GM18517 (cell line): ENCODE measurements at regions not wholly inside any gene's neighbourhood (a gene's known extent, or its start where the extent isn't known, plus 50 kb on each side); places are given as distances from the start of the nearest gene placed in this dataset.
"Not testable (repeated sequence)": the region's sequence is repeated elsewhere in the genome, so short reads cannot be mapped to it uniquely, and the experiment has no call there.

ENCODE experiments used
- ATAC-seq: cut with Tn5 transposase; IDR thresholded peaks from one replicate; pipeline ENCODE4 v1.9.1; 2021; ENCODE audit warnings: mild to moderate bottlenecking, moderate library complexity; ENCODE audit not compliant: unreplicated experiment

DNA sequence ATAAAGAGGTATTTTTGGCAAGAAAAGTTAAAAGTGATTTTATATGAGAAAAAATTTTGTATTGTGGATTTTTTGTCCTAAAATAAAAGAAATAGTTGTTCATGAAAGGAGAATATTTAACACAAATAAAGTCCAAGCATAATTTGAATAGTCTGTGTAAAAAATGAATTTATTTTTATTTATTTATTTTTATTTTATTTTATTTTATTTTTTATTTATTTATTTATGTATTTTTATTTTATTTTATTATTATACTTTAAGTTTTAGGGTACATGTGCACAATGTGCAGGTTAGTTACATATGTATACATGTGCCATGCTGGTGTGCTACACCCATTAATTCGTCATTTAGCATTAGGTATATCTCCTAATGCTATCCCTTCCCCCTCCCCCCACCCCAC is 948.9 kb upstream of the ADGRB3 start:
- not testable (repeated sequence) for ATAC-seq

DNA sequence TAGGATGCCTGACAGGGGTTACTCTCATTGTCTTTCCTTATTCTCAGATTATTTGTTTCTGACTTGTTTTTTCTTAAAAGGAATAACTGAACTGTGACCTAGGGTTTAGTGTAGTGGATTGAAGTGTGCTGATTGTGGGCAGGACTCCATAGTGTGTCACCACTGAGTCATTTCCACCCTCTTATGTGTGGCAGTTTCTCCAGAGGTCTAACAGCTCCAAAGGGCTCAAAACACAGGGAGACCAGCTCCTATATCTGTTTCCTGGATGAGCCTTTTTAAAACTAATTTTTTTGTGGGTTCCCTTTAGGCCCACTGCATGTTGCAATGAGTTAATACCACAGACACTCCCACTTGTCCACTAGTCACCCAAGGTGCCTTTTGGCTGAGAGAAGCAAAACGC is 951.1 kb upstream of the ADGRB3 start:
- ATAC-seq: no peak

DNA sequence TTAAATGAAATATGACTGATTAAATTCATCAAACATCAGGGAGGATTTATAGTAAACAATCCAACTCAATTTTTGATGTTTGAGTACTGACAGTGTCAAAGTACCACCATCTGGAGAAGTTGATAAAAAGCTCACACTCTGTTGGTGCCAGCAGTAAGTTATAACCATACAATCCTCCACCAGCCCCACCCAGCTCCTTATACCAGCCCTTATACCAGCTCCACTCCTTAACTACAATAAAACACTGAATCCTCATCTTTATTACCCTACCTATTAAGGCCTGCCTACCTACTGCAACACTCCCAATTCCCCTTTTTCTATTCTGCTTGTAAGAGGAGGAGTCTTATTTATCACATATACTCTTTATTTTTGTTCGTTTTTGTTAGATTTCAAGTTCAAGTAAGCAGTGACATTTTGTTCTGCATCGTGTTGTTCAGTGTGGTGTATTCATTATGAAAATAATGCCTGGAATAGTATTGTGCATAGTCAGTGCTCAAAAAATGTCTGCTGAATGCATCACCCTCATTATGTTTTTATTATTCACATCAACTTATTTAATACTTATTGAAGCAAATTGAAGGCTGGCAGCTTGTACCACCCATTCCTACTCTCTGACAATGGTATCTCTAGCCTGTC is 954.7 kb upstream of the ADGRB3 start:
- ATAC-seq: no peak

DNA sequence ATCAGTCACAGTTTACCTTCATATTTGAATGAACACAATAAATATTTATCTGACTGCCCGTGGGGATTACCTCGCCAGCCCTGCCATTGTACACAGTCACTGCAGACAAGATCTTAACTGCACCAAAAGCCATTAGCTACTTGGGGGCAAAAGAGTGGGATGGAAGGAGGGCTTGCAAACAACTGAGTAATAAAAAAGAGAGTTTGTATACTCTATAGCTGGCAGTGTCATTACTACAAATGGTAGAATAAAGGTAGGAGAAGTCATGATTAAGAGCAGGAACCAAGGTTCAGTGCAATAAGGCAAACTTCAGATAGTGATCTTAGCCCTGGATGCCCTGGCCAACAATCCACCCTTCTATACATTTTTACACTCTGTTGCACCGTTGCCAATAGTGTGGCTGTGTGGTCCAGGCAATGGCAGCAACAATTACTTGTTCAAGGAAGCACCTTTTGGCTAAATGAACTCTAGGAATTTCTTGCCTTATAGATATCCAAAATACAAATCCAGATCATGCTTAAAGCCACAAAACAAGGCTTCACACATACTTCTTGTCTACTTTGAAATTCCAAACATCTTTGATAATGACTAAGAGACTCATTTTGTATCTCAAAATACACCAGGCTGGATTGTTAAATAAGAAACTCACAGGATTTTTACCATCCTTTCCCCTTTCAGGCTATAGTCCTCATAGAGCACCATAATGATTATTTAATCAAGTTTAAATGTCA is 955.4 kb upstream of the ADGRB3 start:
- no peak for ATAC-seq

DNA sequence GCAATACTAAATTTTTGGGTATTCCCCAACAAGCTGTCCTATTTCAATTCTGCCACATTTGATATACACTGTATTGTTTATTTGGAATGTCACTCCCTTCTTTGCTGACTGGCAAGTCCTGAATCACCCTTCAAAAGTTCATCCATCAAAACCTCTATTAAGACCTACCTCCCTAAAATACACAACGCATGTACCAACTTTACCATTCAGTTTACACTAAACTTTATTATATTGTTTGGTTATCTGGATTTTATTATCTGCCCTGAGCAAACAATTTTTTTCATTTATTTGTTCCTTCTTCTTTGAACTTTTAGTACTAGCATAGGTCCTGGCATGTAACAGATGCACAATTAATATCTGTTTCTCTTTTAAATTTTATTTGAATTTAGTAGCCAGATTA is 958.2 kb upstream of the ADGRB3 start:
- ATAC-seq: no peak

DNA sequence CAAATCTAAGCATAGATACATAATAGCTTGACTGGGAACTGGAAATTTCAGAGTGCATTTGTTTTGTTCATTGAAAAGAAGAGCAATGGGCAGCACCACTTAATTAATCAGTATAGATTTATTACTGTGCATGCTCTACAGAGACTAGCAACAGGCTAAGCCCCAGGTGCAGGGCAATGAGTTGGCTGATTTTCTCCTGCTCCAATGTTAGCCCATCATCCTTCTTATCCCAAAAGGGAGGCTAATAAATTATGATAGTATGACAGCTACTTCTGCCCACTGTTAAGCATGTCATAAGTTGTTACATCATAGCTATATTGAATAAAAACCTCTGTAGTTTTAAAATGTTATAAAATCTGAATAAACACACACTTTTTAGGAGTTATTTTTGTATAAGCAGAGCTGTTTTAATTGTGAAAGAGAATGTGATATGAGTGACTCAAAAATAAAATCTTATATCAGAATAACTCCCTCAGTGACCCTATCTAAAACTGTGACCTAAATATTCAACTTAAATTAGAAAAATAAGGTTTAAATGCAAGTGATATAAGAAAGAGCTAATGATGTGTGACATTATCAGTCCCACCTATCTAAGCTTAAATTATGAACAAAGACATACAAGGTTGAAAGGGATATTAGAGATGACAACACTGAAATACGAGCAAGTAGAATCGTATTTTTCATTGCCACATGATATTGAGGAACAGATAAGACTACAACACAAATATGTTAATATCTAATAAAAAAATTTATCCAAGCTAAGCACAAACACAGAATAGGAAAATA is 967.3 kb upstream of the ADGRB3 start:
- ATAC-seq: no peak

- no peak for ATAC-seq
These were observed 968.7 kb upstream of the ADGRB3 start for GRCh38 chr6:67666177-67666964.

- ATAC-seq: no peak
These were observed 970.1 kb upstream of the ADGRB3 start for GRCh38 chr6:67664942-67665341.

- ATAC-seq: no peak
These were observed 971.8 kb upstream of the ADGRB3 start for GRCh38 chr6:67663105-67663895.

DNA sequence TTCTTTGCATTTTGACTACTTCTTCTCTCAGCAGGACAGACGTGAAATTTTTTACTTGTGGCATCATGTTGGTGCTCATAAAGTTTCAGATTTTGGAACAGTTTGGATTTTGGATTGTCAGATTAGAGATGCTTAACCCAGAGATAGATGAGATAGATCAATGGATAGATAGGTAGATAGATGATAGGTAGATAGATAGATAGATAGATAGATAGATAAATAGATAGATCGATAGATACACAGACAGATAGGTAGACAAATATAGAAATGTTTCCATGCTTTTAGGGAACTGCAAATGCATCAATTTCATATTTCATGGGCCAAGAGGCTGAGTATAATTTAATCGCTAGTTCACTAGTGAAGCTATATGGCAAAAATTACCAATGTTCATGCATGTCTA is 981.5 kb upstream of the ADGRB3 start:
- ATAC-seq: no peak

- no peak for ATAC-seq
These were observed 988.5 kb upstream of the ADGRB3 start for GRCh38 chr6:67646550-67646949.

DNA sequence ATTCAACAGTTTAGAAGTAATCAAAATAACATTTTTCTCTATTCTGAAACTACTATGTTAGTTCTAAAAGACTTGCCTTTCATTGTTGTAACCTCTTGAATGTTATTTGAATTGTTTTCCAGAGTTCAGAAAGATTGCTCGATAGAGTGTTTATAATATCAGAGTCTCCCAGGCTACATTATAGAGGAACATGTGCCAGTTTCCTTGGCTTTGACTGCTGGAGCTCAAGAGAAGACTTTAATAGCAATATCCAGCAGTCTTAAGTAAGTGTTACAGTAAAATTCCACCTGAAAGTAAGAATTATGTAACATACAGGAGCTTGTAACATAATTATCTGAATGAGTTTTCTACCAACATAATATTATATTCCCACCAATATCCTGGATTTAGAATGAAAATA is 991.8 kb upstream of the ADGRB3 start:
- ATAC-seq: no peak

- no peak for ATAC-seq
These were observed 992.5 kb upstream of the ADGRB3 start for GRCh38 chr6:67642582-67642981.

- no peak for ATAC-seq
These were observed 994.6 kb upstream of the ADGRB3 start for GRCh38 chr6:67640484-67640883.

DNA sequence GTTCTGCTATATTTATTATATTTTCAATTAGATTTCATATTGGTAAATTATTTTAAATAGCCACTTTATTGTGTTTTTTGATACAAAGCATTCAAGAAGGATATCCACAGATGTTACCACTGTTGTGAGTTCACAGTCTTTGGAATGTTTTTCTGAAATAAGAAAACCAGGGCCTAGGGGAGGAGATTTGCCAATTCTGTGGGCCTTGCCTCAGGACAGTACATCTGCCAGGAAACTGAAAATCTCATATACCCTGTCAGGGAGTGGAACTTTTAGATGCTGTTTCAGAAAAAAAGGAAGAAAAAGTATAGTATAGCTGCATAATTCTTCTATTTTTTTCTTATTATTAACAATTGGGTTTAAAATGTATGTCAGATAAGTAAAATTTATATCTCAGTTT is 995.9 kb upstream of the ADGRB3 start:
- ATAC-seq: no peak

DNA sequence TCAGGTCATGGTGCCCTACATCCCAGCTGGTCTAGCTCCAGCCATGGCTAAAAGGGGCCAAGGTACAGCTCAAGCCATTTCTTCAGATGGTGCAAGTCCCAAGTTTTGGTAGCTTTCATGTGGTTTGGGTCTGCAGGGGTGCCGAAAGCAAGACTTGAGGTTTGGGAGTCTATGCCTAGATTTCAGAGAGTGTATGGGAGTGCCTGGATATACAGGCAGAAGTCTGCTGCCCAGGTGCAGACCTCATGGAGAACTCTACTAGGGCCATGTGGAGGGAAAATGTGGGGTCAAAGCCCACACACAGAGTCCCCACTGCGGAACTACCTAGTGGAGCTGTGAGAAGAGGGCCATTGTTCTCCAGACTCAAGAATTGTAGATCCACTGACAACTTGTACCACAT is 1000.9 kb upstream of the ADGRB3 start:
- ATAC-seq: no peak

DNA sequence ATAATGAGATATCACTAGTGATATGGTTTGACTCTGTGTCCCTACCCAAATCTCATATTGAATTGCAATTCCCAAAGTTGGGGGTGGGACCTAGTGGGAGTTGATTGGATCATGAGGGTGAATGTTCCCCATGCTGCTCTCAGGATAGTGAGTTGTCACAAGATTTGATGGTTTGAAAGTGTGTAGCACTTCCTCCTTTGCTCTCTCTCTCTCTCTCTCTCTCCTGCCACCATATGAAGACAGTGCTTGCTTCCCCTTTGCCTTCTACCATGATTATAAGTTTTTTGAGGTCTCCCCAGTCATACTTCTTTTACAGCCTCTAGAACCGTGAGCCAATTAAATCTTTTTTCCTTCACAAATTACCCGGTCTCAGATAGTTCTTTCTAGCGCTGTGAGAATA is 1002.0 kb upstream of the ADGRB3 start:
- no peak for ATAC-seq

- ATAC-seq: no peak
These were observed 1004.9 kb upstream of the ADGRB3 start for GRCh38 chr6:67630146-67630545.

DNA sequence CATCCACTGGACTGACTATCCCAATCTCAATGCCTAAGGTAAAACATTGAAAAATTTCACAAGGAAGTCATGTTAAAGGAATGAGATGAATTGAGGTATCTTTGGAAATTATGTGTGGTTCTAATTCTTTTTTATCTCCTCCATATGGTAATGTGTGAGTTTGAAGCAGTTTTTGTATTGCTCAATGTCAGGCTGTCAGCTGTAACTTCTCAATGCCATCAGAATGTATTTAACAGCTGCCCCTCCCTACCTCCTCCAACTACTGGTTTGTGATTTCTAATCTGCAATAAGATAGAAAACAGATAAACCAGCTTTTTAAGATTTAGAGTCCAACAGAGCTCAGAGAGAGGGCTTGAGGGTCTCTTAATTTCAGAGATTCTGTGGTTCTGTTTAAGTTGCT is 1005.8 kb upstream of the ADGRB3 start:
- no peak for ATAC-seq

- ATAC-seq: no peak
These were observed 1019.3 kb upstream of the ADGRB3 start for GRCh38 chr6:67615796-67616195.
